NCI-H1105 treated with DMSO at 0.1 percent for 48 hours (cell line): ENCODE measurements at regions not wholly inside any gene's neighbourhood (a gene's known extent, or its start where the extent isn't known, plus 50 kb on each side); places are given as distances from the start of the nearest gene placed in this dataset.
"Not testable (repeated sequence)": the region's sequence is repeated elsewhere in the genome, so short reads cannot be mapped to it uniquely, and the experiment has no call there.

Experiments
- DNase-seq: peaks from one replicate; lab custom pipeline; 2025; lab: John Stamatoyannopoulos, UW

DNA sequence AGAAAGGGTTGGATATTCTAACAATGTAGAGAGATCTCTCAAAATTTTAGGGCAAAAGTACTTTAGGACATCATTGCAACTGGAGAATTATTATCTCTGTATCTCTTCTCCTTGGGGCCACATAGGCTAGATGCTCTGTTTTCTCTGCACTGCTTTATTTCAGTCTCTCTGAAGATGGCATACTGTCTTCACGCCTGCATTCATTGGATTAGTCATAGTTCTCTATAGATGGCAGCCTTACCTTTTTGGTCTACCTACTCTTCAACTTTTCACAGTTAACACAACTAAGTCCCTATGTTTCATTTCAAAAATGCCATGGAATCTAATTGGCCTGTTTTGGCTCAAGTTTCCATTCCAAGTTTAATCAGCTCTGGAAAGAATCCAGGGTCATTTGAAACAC, 1623.3 kb upstream of the B3GALT2 start:
- DNase-seq, result no peak

DNA sequence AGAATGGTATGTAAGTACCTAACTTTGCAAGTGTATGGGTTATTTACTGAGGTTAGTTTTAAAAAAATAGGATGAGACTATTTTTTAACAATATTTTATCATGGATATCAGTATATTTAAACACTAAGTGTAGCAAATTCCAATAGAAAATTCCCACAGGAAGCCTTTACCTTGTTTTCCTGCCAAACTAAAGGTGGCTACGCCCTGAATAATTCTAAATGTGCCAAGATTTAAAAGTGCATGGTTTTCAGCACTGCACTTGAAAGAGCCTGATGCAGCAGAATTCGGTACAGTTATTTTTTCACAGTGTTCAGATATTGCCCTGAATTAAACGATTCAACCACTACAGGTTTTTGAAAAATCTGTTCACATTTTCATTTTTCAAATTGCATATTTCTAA, 1622.8 kb upstream of the B3GALT2 start:
- no peak for DNase-seq

GRCh38 chr1:194807530-194808220, 1621.3 kb upstream of the B3GALT2 start:
- no peak for DNase-seq

DNA sequence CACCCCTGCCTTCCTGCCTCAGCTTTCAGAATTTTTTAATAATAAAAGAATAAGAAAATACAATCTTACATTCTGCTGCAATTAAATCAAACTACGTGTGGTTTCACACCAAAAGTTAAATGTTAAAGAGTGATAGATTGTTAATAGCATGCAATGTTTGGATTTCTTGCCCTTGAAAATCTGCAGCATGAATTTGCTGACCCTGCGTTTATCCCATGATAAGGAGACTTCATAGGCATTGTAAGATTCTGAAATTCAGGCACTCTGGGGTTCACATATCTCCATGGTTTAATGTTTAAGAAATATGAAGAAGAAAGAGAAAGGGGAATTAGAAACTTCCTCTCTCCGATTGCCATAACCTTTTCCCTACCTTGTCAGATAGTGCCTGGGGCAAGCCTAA, 1616.2 kb upstream of the B3GALT2 start:
- no peak for DNase-seq

GRCh38 chr1:194795917-194796593, 1609.6 kb upstream of the B3GALT2 start:
- DNase-seq, result no peak

- DNase-seq, result no peak
These were observed 1600.6 kb upstream of the B3GALT2 start for GRCh38 chr1:194787001-194787400.

GRCh38 chr1:194786027-194786426, 1599.6 kb upstream of the B3GALT2 start:
- no peak for DNase-seq

GRCh38 chr1:194776657-194777056, 1590.2 kb upstream of the B3GALT2 start:
- DNase-seq, result no peak

DNA sequence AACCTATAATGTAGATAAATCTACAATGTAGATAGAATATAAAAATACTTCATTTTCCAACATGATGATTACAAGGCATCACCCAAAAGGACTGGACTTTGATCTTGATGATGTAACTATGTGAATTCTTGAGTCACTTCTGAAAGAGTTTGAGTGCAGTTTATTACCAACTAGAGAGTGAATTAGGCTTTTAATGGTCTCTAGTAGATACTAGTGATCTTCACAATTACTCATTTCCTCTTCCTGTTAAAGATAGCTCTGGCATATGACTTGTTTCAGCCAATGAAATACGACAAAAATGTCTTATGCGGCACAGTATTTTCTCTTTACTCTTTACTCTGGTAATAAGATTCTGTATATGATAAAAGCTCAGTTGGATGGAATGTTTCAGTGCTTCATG, 1588.1 kb upstream of the B3GALT2 start:
- no peak for DNase-seq

GRCh38 chr1:194755241-194755994, 1569.0 kb upstream of the B3GALT2 start:
- no peak for DNase-seq

DNA sequence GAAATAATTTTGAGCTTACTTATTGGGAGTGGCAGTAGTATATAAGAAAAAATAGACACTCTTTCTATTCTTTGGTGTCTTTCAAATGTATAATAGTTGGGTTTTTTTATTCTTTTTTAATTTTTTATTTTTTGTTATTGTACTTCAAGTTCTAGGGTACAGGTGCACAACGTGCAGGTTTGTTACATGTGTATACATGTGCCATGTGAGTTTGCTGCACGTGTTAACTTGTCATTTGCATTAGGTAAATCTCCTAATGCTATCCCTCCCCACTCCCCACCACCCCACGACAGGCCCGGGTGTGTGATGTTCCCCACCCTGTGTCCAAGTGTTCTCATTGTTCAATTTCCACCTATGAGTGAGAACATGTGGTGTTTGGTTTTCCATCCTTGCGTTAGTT, 1552.4 kb upstream of the B3GALT2 start:
- DNase-seq, result not testable (repeated sequence)

DNA sequence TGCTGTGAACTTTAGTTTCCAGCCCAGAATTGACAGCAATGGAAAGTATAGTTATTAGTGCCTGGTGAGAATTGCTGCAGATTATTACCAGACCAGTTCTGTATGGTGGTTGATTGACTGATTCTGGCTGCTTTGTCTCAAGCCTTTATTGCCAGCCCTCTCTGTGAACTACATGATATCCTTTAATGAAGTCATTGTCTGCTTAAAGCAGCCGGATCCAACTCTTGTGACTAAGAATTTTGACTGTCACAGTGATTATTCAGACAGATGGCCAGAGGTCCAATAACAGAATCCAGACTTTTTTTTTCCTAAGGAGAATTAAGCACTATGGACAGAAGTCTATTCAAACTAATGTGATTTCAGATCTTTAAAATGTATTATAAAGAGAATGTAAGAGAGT, 1548.6 kb upstream of the B3GALT2 start:
- no peak for DNase-seq

GRCh38 chr1:194731025-194731424, 1544.6 kb upstream of the B3GALT2 start:
- no peak for DNase-seq

GRCh38 chr1:194730304-194730703, 1543.9 kb upstream of the B3GALT2 start:
- no peak for DNase-seq

GRCh38 chr1:194723067-194723466, 1536.7 kb upstream of the B3GALT2 start:
- no peak for DNase-seq

GRCh38 chr1:194717941-194718340, 1531.5 kb upstream of the B3GALT2 start:
- no peak for DNase-seq

DNA sequence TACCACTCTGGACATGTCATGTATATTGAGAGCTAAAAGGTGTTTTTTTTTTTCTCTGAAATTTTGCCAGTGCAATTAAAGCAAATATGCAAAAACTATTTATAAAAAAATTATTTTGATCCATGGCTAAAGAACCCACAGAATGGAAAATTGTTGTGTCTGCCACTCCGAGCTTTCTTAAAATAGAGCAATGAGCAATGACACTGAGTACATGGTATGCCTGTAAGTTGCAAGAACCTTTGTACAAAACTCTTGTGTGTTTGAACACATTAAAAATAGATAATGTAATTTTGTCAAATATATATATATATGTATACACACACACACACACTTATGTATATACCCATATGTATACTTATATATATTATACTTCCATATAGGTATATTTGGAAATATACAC, 1530.9 kb upstream of the B3GALT2 start:
- DNase-seq, result no peak

- no peak for DNase-seq
These were observed 1524.3 kb upstream of the B3GALT2 start for GRCh38 chr1:194710671-194711070.

DNA sequence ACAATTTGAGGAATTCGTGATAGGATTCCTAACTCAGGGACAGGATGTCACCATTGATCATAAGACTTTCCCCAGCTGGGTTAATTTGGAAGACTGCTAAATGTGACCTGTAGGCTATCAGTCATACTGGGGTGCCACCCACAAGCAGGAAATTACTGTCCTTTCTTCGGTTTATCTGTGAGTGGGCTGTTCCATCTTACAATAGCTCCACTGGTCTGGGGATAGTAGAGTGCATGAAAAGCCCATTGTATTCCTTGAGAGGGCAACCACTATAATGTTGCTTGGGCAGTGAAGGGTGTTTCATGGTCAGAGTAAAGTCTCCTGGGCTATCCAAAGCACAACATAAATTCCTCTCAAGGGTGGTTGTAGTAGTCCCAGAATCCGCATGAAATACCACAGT, 1523.0 kb upstream of the B3GALT2 start:
- DNase-seq, result no peak

DNA sequence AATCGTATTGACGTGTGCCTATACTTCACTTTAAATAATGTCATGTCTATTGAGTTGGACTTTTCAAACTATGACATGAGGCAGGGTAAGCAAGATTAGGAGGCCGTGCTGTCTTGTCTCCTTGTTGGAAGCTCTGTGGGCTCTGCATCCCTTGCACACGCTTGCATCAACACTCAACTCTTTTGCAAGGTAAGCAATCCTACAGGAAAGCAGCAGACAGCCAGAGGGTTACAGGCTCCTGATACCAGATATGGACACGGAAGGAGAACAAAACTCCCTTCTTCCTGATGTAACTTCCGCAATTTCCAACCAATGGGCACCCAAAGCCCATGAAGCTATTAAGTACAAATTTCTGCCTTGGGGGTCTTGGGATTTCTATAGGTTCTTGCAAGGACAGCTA, 1520.7 kb upstream of the B3GALT2 start:
- DNase-seq, result no peak

DNA sequence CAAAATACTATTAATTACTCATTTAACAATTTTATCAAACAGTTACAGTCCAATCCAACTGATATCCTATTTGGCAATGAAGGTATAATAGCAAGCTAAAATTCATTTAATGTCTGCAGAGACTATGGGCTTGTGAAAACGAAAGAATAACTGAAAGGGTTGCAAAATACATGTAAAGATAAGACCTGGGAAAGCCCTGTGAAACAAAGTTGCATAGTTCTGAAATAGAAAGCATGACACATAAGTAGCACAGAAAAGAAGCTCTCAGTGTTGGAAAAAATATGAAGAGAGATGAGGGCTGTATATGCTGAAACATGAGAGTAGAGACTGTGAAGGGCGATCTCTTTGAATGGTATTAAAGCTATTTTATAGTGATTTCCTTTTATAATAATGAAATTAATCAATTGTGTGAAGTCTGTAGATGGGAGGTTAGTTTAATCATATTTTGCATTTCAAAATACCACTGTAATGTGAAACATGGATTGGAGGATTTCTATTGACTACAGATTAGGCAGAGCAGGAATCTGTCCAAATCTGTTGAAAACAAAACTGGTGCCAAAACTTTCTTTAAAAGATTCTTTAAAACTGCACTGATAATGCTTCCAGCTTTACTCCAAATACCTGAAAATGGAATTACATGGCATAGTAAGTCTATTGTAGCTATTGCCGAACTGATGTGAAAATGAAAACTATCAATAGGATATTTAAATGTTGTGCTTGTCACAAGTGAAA, 1518.9 kb upstream of the B3GALT2 start:
- no peak for DNase-seq

GRCh38 chr1:194698908-194699318, 1512.5 kb upstream of the B3GALT2 start:
- DNase-seq, result no peak
